ENCODE measurements at regions not wholly inside any gene's neighbourhood (a gene's known extent, or its start where the extent isn't known, plus 50 kb on each side); places are given as distances from the start of the nearest gene placed in this dataset.

GRCh38 chr2:221653182-221653581 is 81.1 kb upstream of the EPHA4 start:
- TF ChIP-seq CTCF (IDR thresholded peaks at IDR 0.05; ENCODE audit: low read depth, low read length) (no peak), POLR2A (IDR thresholded peaks at IDR 0.05; ENCODE audit: extremely low read depth, insufficient read length) (no peak)
